H1 (cell line): ENCODE measurements at regions not wholly inside any gene's neighbourhood (a gene's known extent, or its start where the extent isn't known, plus 50 kb on each side); places are given as distances from the start of the nearest gene placed in this dataset.

Experiments used
- CTCF ChIA-PET: fragments of 300-600 bp; sonication (Branson Sonifier 250); formaldehyde crosslinking; loops from one replicate; lab custom pipeline; 2021; ENCODE audit not compliant: partially characterized antibody; lab: Charles Lee
- POLR2A ChIA-PET: fragments of 300-600 bp; sonication (Branson Sonifier 250); formaldehyde crosslinking; loops from one replicate; lab custom pipeline; 2021; ENCODE audit warnings: inconsistent platforms; ENCODE audit not compliant: partially characterized antibody; lab: Charles Lee
- DNase-seq, 2 experiments: peaks; one replicate each; pipeline versions ENCODE4 v3.0.0 to v3.0.0-alpha.2; 2010 to 2022; ENCODE audit warnings: low spot score in 2 of 2, low read depth in 1 of 2, mixed read lengths in 1 of 2
- FAIRE-seq: peaks from 2 replicates; lab custom pipeline; 2011; peaks lifted over from hg19 to GRCh38; lab: Jason Lieb, UNC
- H2AFZ ChIP-seq: 2 replicates; pipeline ENCODE4 v1.8.1; 2012; ENCODE audit warnings: low read length, inconsistent platforms
- H2AK5ac ChIP-seq: 2 replicates; pipeline ENCODE4 v1.6.1; 2013; ENCODE audit warnings: low read depth, low read length
- H2BK120ac ChIP-seq: replicated peaks from 2 replicates; pipeline ENCODE3; 2013; ENCODE audit warnings: low read depth, low read length, inconsistent platforms
- H2BK12ac ChIP-seq: 2 replicates; pipeline ENCODE4 v1.6.1; 2013; ENCODE audit warnings: low read depth, low read length
- H2BK15ac ChIP-seq: 2 replicates; pipeline ENCODE4 v1.6.1; 2013; ENCODE audit warnings: low read length
- H2BK20ac ChIP-seq: 2 replicates; pipeline ENCODE4 v1.6.1; 2013; ENCODE audit warnings: low read length
- H2BK5ac ChIP-seq: 2 replicates; pipeline ENCODE4 v1.6.1; 2013; ENCODE audit warnings: low read depth, low read length
- H3K14ac ChIP-seq: 2 replicates; pipeline ENCODE4 v1.6.1; 2013; ENCODE audit warnings: inconsistent platforms; ENCODE audit not compliant: insufficient read length
- H3K18ac ChIP-seq: 2 replicates; pipeline ENCODE4 v1.6.1; 2013; ENCODE audit warnings: low read length; ENCODE audit errors: extremely low read depth
- H3K23ac ChIP-seq: 2 replicates; pipeline ENCODE4 v1.6.1; 2013; ENCODE audit warnings: inconsistent platforms; ENCODE audit not compliant: insufficient read length
- H3K23me2 ChIP-seq: 2 replicates; pipeline ENCODE4 v1.6.1; 2013; ENCODE audit warnings: low read depth, low read length
- H3K27ac ChIP-seq: 2 replicates; pipeline ENCODE4 v1.6.1; 2011; ENCODE audit warnings: low read depth, low read length, inconsistent platforms
- H3K27me3 ChIP-seq, 4 experiments: replicated peaks in 1 of 4; 1 replicate in 1 of 4; 2 replicates in 3 of 4; pipeline versions ENCODE4 v1.6.1 to v1.8.1; 2011 to 2013; ENCODE audit warnings: low read length in 3 of 4, mild to moderate bottlenecking in 3 of 4, inconsistent platforms in 2 of 4, mixed read lengths in 2 of 4, moderate library complexity in 1 of 4; ENCODE audit not compliant: control insufficient read depth in 3 of 4, insufficient read depth in 3 of 4; ENCODE audit errors: extremely low read depth in 1 of 4
- H3K36me3 ChIP-seq, 4 experiments: 2 replicates each; pipeline versions ENCODE4 v1.6.1 to v1.8.1; 2011 to 2013; ENCODE audit warnings: mild to moderate bottlenecking in 4 of 4, low read length in 3 of 4, moderate library complexity in 2 of 4, control low read depth in 1 of 4, inconsistent platforms in 1 of 4; ENCODE audit not compliant: insufficient read depth in 4 of 4, control insufficient read depth in 2 of 4
- H3K4ac ChIP-seq: replicated peaks from 2 replicates; pipeline ENCODE3; 2013; ENCODE audit warnings: low read length, low read depth, mixed read lengths, inconsistent platforms; ENCODE audit not compliant: insufficient read length
- H3K4me1 ChIP-seq, 4 experiments: replicated peaks in 1 of 4; 1 replicate in 1 of 4; 2 replicates in 3 of 4; pipeline versions ENCODE4 v1.6.1 to v1.8.1; 2011 to 2013; ENCODE audit warnings: low read length in 3 of 4, inconsistent platforms in 2 of 4, mixed read lengths in 1 of 4; ENCODE audit not compliant: insufficient read depth in 4 of 4, control insufficient read depth in 3 of 4
- H3K4me2 ChIP-seq, 2 experiments: 2 replicates each; pipeline versions ENCODE4 v1.6.1 to v1.8.1; 2011 to 2013; ENCODE audit warnings: low read depth in 2 of 2, low read length in 2 of 2, control low read depth in 1 of 2, inconsistent platforms in 1 of 2, mild to moderate bottlenecking in 1 of 2; ENCODE audit not compliant: insufficient read depth in 1 of 2
- H3K4me3 ChIP-seq, 4 experiments: fragments of 200-600, 300-600 bp in 1 of 4; sonication (generic), shearing (Covaris generic), sonication (Bioruptor Twin) in 1 of 4; 2 replicates each; pipeline versions ENCODE4 v1.5.1 to v1.8.1; 2011 to 2016; ENCODE audit warnings: low read length in 4 of 4, low read depth in 3 of 4, control low read depth in 2 of 4, inconsistent platforms in 2 of 4, mild to moderate bottlenecking in 2 of 4, mixed read lengths in 1 of 4, moderate library complexity in 1 of 4; ENCODE audit not compliant: insufficient read depth in 2 of 4; ENCODE audit errors: extremely low read depth in 1 of 4
- H3K56ac ChIP-seq: replicated peaks from 2 replicates; pipeline ENCODE3; 2013; ENCODE audit warnings: low read depth, mild to moderate bottlenecking, mixed read lengths, low read length, inconsistent platforms; ENCODE audit not compliant: insufficient read length
- H3K79me1 ChIP-seq: 2 replicates; pipeline ENCODE4 v1.6.1; 2013; ENCODE audit warnings: low read depth, low read length, control low read depth
- H3K79me2 ChIP-seq, 2 experiments: 2 replicates each; pipeline versions ENCODE4 v1.6.1 to v1.8.1; 2012 to 2013; ENCODE audit warnings: low read length in 2 of 2, mild to moderate bottlenecking in 2 of 2, inconsistent platforms in 1 of 2; ENCODE audit not compliant: insufficient read depth in 2 of 2, control insufficient read depth in 1 of 2
- H3K9ac ChIP-seq, 4 experiments: replicated peaks in 1 of 4; 1 replicate in 1 of 4; 2 replicates in 3 of 4; pipeline versions ENCODE4 v1.6.1 to v1.8.1; 2011 to 2013; ENCODE audit warnings: low read depth in 3 of 4, low read length in 3 of 4, control low read depth in 2 of 4, mild to moderate bottlenecking in 2 of 4, moderate library complexity in 2 of 4, inconsistent platforms in 1 of 4; ENCODE audit errors: extremely low read depth in 1 of 4
- H3K9me3 ChIP-seq, 2 experiments: 2 replicates each; pipeline versions ENCODE4 v1.6.1 to v1.8.1; 2012 to 2013; ENCODE audit warnings: mild to moderate bottlenecking in 2 of 2, moderate library complexity in 2 of 2, control low read depth in 1 of 2, inconsistent platforms in 1 of 2, low read depth in 1 of 2, low read length in 1 of 2, mixed read lengths in 1 of 2; ENCODE audit not compliant: insufficient read depth in 2 of 2
- H4K20me1 ChIP-seq, 2 experiments: replicated peaks in 1 of 2; 2 replicates each; pipeline versions ENCODE3 to v1.8.1; 2011 to 2013; ENCODE audit warnings: inconsistent platforms in 2 of 2, low read length in 2 of 2, mild to moderate bottlenecking in 1 of 2; ENCODE audit not compliant: insufficient read depth in 2 of 2, control insufficient read depth in 1 of 2
- H4K5ac ChIP-seq: 2 replicates; pipeline ENCODE4 v1.6.1; 2013; ENCODE audit warnings: low read length, low read depth, mixed read lengths, inconsistent platforms; ENCODE audit not compliant: insufficient read length
- H4K8ac ChIP-seq: 2 replicates; pipeline ENCODE4 v1.8.0; 2013; ENCODE audit warnings: mild to moderate bottlenecking, moderate library complexity, low read length, inconsistent platforms; ENCODE audit not compliant: insufficient read depth; ENCODE audit errors: extremely low read depth
- H4K91ac ChIP-seq: replicated peaks from 2 replicates; pipeline ENCODE3; 2013; ENCODE audit warnings: low read length, mixed read lengths, inconsistent platforms; ENCODE audit not compliant: insufficient read length
- BCL11A ChIP-seq, 2 experiments: IDR thresholded peaks; one replicate each; pipeline ENCODE4 v1.6.1; 2011; ENCODE audit warnings: low read depth in 2 of 2, low read length in 2 of 2, mild to moderate bottlenecking in 2 of 2
- HDAC2 ChIP-seq, 2 experiments: fragments of 300-600 bp in 1 of 2; sonication (generic) in 1 of 2; IDR thresholded peaks; 2 replicates each; pipeline ENCODE4 v1.6.1; 2011 to 2012; ENCODE audit warnings: low read depth in 2 of 2, low read length in 2 of 2, mild to moderate bottlenecking in 2 of 2, moderate library complexity in 2 of 2, borderline replicate concordance in 1 of 2, inconsistent platforms in 1 of 2
- NANOG ChIP-seq: IDR thresholded peaks from 2 replicates; pipeline ENCODE4 v1.6.1; 2011; ENCODE audit warnings: low read length, low read depth, mild to moderate bottlenecking, inconsistent platforms; ENCODE audit not compliant: insufficient read depth, poor library complexity, severe bottlenecking
- SIX5 ChIP-seq: IDR thresholded peaks from 2 replicates; pipeline ENCODE4 v1.6.1; 2011; ENCODE audit warnings: mild to moderate bottlenecking, low read depth, low read length
- SP1 ChIP-seq: IDR thresholded peaks from 2 replicates; pipeline ENCODE4 v1.6.1; 2011; ENCODE audit warnings: low read depth, low read length
- TAF7 ChIP-seq: optimal IDR thresholded peaks from 2 replicates; pipeline ENCODE3; 2011; ENCODE audit warnings: low read depth, mild to moderate bottlenecking, inconsistent platforms, low read length, moderate library complexity, borderline replicate concordance
- WGBS, 2 experiments: shearing (Covaris generic) in 1 of 2; methylation state at CpG; one replicate each; pipeline versions ENCODE4 v1.1.6 to v1.1.7; 2013 to 2015; ENCODE audit warnings: low lambda C conversion rate in 2 of 2, mixed read lengths in 2 of 2, inconsistent platforms in 1 of 2, low coverage in 1 of 2, missing lambda C conversion rate in 1 of 2; ENCODE audit not compliant: insufficient replicate concordance in 2 of 2, insufficient coverage in 1 of 2, insufficient read length in 1 of 2; ENCODE audit errors: extremely low coverage in 1 of 2, missing lambda C conversion rate in 1 of 2; 5-methylcytosine and 5-hydroxymethylcytosine counted together
- TF ChIP-seq, protein P1 (sequence below): IDR thresholded peaks from 2 replicates; pipeline ENCODE4 v1.6.1; 2012; ENCODE audit warnings: inconsistent platforms

DNA sequence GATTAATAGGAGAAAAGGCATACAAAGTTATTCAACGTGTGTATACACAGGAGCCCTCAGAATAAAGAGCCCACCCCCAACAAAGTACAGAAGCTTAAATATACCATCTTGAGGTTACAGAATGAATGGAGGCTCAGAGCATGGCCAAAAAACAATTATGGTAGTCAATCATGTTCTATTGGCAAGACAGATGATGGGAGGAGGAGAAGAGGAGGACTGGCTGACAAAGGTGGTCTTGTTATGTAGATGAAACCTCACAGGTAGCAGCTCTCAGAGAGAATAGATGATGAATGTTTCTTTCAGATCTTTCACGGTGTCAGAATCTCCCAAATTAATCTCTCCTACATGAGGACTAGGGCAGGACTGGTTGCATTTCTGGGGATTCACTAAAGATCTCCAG is 66.0 kb downstream of the ARL4C start:
- Histone ChIP-seq H3K9ac (no peak overlapping the region), H2BK5ac (no peak overlapping the region), H3K79me2 (no peaks in the 10 kb centered on the region), H2BK20ac (no peak overlapping the region), H3K4me2 (no peak overlapping the region), H2AFZ (no peak overlapping the region), H3K4me1 (peaks cover 0 to 18% (median 9%) of the 10 kb centered on the region in 4 experiments; a peak in 5 of 7 replicates), H2AK5ac (0 out of 2 replicates have a peak overlapping the region, but pooled peaks have one; percentile 53), H3K23ac (no peak overlapping the region), H3K27ac (no peak overlapping the region), H3K18ac (no peak overlapping the region), H3K23me2 (no peaks in the 10 kb centered on the region), H4K8ac (no peak overlapping the region), H2BK120ac (no peak overlapping the region), H4K91ac (no peak overlapping the region), H3K27me3 (peaks cover 0 to 18% (median 16%) of the 10 kb centered on the region in 4 experiments; a peak in 6 of 7 replicates), H3K14ac (no peak overlapping the region), H3K4me3 (no peak overlapping the region), H4K20me1 (no peaks in the 10 kb centered on the region), H3K79me1 (no peaks in the 10 kb centered on the region), H3K56ac (no peak overlapping the region), H2BK12ac (no peak overlapping the region), H3K4ac (no peak overlapping the region), H3K9me3 (no peaks in the 10 kb centered on the region), H2BK15ac (no peak overlapping the region), H3K36me3 (no peaks in the 10 kb centered on the region), H4K5ac (no peak overlapping the region)
- ChIA-PET CTCF (interaction anchor here (0.6 kb wide), 1 partner anchor 18 kb away, joined by 3 read pairs; no protein-coding TSS in a partner anchor), POLR2A (no interaction called here)
- TF ChIP-seq HDAC2 (IDR thresholded peaks at IDR 0.05; ENCODE audit: borderline replicate concordance in 1 of 2, low read depth in 2 of 2, low read length in 2 of 2) (no peak), BCL11A (IDR thresholded peaks at IDR 0.05; ENCODE audit: low read depth in 2 of 2, low read length in 2 of 2) (no peak), TAF7 (no peak), SP1 (no peak), SIX5 (no peak), NANOG (peak; percentile 36)
- TF ChIP-seq, protein P1, sequence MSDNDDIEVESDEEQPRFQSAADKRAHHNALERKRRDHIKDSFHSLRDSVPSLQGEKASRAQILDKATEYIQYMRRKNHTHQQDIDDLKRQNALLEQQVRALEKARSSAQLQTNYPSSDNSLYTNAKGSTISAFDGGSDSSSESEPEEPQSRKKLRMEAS, result no peak
- peak; percentile 19 for FAIRE-seq
- no peak for DNase-seq
- WGBS, 2 experiments, result 48% methylated on average over 2 of the region's 2 CpGs; no CpG with 5 or more reads in 1 of the 2 experiments
